ENCODE measurements at regions not wholly inside any gene's neighbourhood (a gene's known extent, or its start where the extent isn't known, plus 50 kb on each side); places are given as distances from the start of the nearest gene placed in this dataset.
A peak's percentile ranks its signal among the peaks of the same experiment; 100 is the strongest.
"Not testable (repeated sequence)": the region's sequence is repeated elsewhere in the genome, so short reads cannot be mapped to it uniquely, and the experiment has no call there.

DNA sequence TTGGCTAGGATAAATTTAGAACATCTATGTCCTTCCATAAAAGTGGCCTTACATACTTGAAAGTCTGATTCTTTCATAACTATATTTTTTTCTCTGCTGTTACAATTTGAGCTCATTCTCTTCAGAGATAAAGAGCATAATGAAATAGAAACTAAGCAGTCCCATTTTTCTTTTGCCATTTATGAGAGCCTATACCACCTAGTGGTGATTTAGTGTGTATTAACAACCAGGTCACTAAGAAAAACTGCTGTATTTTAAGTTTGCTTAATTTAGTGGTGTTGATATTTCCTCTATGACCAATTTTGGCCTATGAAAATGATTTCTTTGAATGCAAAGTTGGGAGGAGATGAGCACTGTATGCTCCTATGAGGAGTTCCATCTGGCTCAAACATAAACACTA, 88.7 kb upstream of the ZWINT start:
- Histone ChIP-seq H3K27ac (no peak overlapping the region), H3K9me3 (no peaks in the 10 kb centered on the region), H3K36me3 (no peaks in the 10 kb centered on the region), H3K27me3 (no peaks in the 10 kb centered on the region), H3K4me1 (no peaks in the 10 kb centered on the region), H3K4me3 (no peak overlapping the region)
- TF ChIP-seq CTCF (IDR thresholded peaks at IDR 0.05), result peak in 2 of 4 donors; percentile 7 to 13
- TF ChIP-seq POLR2A (IDR thresholded peaks at IDR 0.05), result no peak
- intact Hi-C loops (cut with DNase I), result no loop called here
- DNase-seq, result no peak
- ATAC-seq, result no peak

GRCh38 chr10:56447613-56448012, 86.6 kb upstream of the ZWINT start:
- 74% methylated on average over 3 of the region's 10 CpGs for WGBS (ENCODE audit: insufficient coverage, low coverage, low lambda C conversion rate, missing lambda C conversion rate)
- DNase-seq; H3K4me3 ChIP-seq; ATAC-seq; intact Hi-C loops (cut with DNase I); H3K4me1 ChIP-seq; H3K27ac ChIP-seq; H3K9me3 ChIP-seq; H3K36me3 ChIP-seq; H3K27me3 ChIP-seq: not testable (repeated sequence)

- H3K4me3 ChIP-seq; H3K27ac ChIP-seq; H3K4me1 ChIP-seq; DNase-seq; H3K36me3 ChIP-seq; ATAC-seq; H3K27me3 ChIP-seq; intact Hi-C loops (cut with DNase I); H3K9me3 ChIP-seq: not testable (repeated sequence)
- WGBS (ENCODE audit: insufficient coverage, low coverage, low lambda C conversion rate, missing lambda C conversion rate), result 50% methylated on average over 1 of the region's 1 CpG
Measured at GRCh38 chr10:56441337-56441736, 80.3 kb upstream of the ZWINT start.

Small RNA genes in the stretch of these regions (microRNA-seq; reads per million reads assigned to microRNA genes)
- gene MIR3924, result 0 reads per million in 2 donors

Small RNA genes in the stretch of these regions (small RNA-seq; reads per million reads assigned to genes)
- gene AL731534.1 (0 reads per million in 2 experiments), gene MIR3924 (0 reads per million in 2 experiments), gene RF01299 (0.10 to 0.13 reads per million in 2 experiments)
